ENCODE measurements at regions not wholly inside any gene's neighbourhood (a gene's known extent, or its start where the extent isn't known, plus 50 kb on each side); places are given as distances from the start of the nearest gene placed in this dataset.
"Not testable (repeated sequence)": the region's sequence is repeated elsewhere in the genome, so short reads cannot be mapped to it uniquely, and the experiment has no call there.

DNA sequence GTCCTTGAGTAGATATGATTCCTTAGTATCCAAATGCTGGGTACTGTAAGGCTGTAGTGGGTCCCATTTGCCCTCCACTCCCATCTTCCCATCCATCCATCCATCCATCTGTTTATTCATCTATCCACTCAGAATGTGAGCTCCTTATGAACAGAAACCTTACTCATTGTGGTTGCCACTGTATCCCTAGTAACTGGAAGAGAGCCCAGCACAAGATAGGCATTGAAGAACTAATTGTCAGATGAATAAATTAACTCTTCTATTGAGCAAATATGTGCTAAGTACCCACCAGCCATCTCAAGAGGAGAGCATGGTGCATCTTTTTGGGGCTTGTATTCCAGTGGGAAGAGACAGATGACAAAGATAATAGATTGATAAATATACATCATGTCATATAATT, 86.4 kb upstream of the SEZ6L start:
- no peak overlapping the region for H3K27ac ChIP-seq (ENCODE audit: low read length)
- H3K4me3 ChIP-seq (ENCODE audit: low read length) = no peak overlapping the region
- ATAC-seq (no peak), DNase-seq (no peak)
- no peaks in the 10 kb centered on the region for H3K9me3 ChIP-seq (ENCODE audit: control insufficient read depth, low read length)
- intact Hi-C loops (cut with DNase I) = loop anchor here in 1 of 4 donors (10.0 kb wide), 1 partner anchor 242 kb away; no protein-coding TSS in a partner anchor
- no peaks in the 10 kb centered on the region for H3K4me1 ChIP-seq (ENCODE audit: control insufficient read depth, insufficient read depth, low read length)
- H3K27me3 ChIP-seq (ENCODE audit: control insufficient read depth, insufficient read depth) = no peaks in the 10 kb centered on the region

- 4% methylated on average over 1 of the region's 1 CpG for WGBS
- H3K9me3 ChIP-seq (ENCODE audit: control insufficient read depth, low read length) = no peaks in the 10 kb centered on the region
- no peak overlapping the region for H3K4me3 ChIP-seq (ENCODE audit: low read length)
- no peak overlapping the region for H3K27ac ChIP-seq (ENCODE audit: low read length)
- DNase-seq = no peak
- intact Hi-C loops (cut with DNase I) = loop anchor here in 1 of 4 donors (10.0 kb wide), 1 partner anchor 238 kb away; no protein-coding TSS in a partner anchor
- no peaks in the 10 kb centered on the region for H3K27me3 ChIP-seq (ENCODE audit: control insufficient read depth, insufficient read depth)
- H3K4me1 ChIP-seq (ENCODE audit: control insufficient read depth, insufficient read depth, low read length) = no peaks in the 10 kb centered on the region
- ATAC-seq = no peak
Measured at GRCh38 chr22:26086359-26086758, 82.9 kb upstream of the SEZ6L start.

- intact Hi-C loops (cut with DNase I) = loop anchor here in 1 of 4 donors (10.0 kb wide), 1 partner anchor 237 kb away; no protein-coding TSS in a partner anchor
- Histone ChIP-seq H3K27ac (ENCODE audit: low read length) (no peak overlapping the region), H3K27me3 (ENCODE audit: control insufficient read depth, insufficient read depth) (no peaks in the 10 kb centered on the region), H3K4me1 (ENCODE audit: control insufficient read depth, insufficient read depth, low read length) (no peaks in the 10 kb centered on the region), H3K9me3 (ENCODE audit: control insufficient read depth, low read length) (no peaks in the 10 kb centered on the region), H3K4me3 (ENCODE audit: low read length) (no peak overlapping the region)
- ATAC-seq (no peak), DNase-seq (no peak)
- WGBS = 86% methylated on average over 8 of the region's 8 CpGs
Measured at GRCh38 chr22:26087816-26088215, 81.4 kb upstream of the SEZ6L start.

GRCh38 chr22:26090821-26091220, 78.4 kb upstream of the SEZ6L start:
- H3K27ac ChIP-seq (ENCODE audit: low read length) = no peak overlapping the region
- H3K27me3 ChIP-seq (ENCODE audit: control insufficient read depth, insufficient read depth) = no peaks in the 10 kb centered on the region
- intact Hi-C loops (cut with DNase I) = no loop called here
- DNase-seq = no peak
- WGBS = 71% methylated on average over 6 of the region's 6 CpGs
- H3K9me3 ChIP-seq (ENCODE audit: control insufficient read depth, low read length) = no peaks in the 10 kb centered on the region
- no peak for ATAC-seq
- no peak overlapping the region for H3K4me3 ChIP-seq (ENCODE audit: low read length)
- no peaks in the 10 kb centered on the region for H3K4me1 ChIP-seq (ENCODE audit: control insufficient read depth, insufficient read depth, low read length)

GRCh38 chr22:26094497-26094896, 74.8 kb upstream of the SEZ6L start:
- not testable (repeated sequence) for H3K27me3 ChIP-seq (ENCODE audit: control insufficient read depth, insufficient read depth)

DNA sequence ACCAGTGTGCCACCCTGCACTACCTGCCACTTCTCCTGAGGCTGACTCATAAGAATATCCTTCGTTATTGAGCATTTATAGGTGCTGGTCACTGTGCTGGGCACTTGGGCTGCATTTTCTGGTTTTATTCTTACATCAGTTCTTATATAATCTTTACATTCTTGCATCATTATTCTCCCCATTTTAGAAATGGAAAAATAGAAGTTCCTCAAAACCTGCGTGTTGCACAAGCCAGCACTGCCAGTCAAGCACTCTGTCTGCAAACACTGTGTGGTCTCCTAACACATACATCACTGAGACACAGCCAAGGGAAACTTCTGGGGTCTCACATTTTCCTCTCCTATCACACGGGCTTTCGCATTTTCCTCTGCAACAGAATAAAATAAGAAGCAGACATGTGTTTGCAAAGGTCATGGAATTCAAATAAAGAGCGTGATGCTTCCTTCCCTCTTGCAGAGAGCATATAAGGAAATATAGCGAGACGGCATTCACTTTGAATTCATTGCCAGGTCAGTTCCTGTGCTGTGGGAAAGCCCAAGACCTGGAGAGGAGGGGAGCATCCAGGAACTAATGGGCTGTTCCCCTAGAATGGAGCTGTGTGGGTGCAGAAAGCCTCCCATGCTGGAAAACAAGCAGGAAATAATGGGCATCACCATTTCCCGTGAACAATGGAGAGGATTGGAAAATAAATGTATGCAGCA, 73.9 kb upstream of the SEZ6L start:
- Histone ChIP-seq H3K4me1 (ENCODE audit: control insufficient read depth, insufficient read depth, low read length) (no peaks in the 10 kb centered on the region), H3K27me3 (ENCODE audit: control insufficient read depth, insufficient read depth) (no peaks in the 10 kb centered on the region), H3K4me3 (ENCODE audit: low read length) (no peak overlapping the region), H3K9me3 (ENCODE audit: control insufficient read depth, low read length) (no peaks in the 10 kb centered on the region), H3K27ac (ENCODE audit: low read length) (no peak overlapping the region)
- no peak for DNase-seq
- WGBS = 70% methylated on average over 8 of the region's 8 CpGs
- intact Hi-C loops (cut with DNase I) = no loop called here
- no peak for ATAC-seq

More at GRCh38 chr22:26094497-26094896, 74.8 kb upstream of the SEZ6L start:
- H3K9me3 ChIP-seq (ENCODE audit: control insufficient read depth, low read length); intact Hi-C loops (cut with DNase I); ATAC-seq; H3K4me3 ChIP-seq (ENCODE audit: low read length); DNase-seq; H3K4me1 ChIP-seq (ENCODE audit: control insufficient read depth, insufficient read depth, low read length); H3K27ac ChIP-seq (ENCODE audit: low read length): not testable (repeated sequence)
- 85% methylated on average over 7 of the region's 7 CpGs for WGBS

- ATAC-seq (no peak), DNase-seq (no peak)
- 89% methylated on average over 1 of the region's 1 CpG for WGBS
- intact Hi-C loops (cut with DNase I) = no loop called here
- no peak overlapping the region for H3K27ac ChIP-seq (ENCODE audit: low read length)
- H3K4me3 ChIP-seq (ENCODE audit: low read length) = no peak overlapping the region
- peaks cover under 1% of the 10 kb centered on the region for H3K27me3 ChIP-seq (ENCODE audit: control insufficient read depth, insufficient read depth)
- no peaks in the 10 kb centered on the region for H3K9me3 ChIP-seq (ENCODE audit: control insufficient read depth, low read length)
- no peaks in the 10 kb centered on the region for H3K4me1 ChIP-seq (ENCODE audit: control insufficient read depth, insufficient read depth, low read length)
Measured at GRCh38 chr22:26097411-26097810, 71.9 kb upstream of the SEZ6L start.

DNA sequence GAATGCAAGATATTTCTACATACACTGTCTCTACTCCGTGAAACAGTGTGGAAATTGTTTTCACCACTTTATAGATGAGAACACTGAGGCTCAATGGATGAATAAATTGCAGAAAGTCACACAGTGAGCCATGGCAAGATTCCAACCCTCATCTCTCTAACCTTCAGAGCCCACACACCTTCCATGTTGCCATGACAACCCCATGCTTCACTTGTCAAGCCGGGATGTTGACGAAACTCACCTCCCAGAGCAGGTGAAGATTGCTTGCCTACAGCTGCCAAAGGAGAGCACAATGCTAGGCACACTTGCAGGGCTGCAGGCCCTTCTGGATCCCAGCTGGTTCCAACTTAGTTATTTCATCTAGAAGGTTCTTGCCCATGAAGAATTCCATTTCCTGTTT, 71.4 kb upstream of the SEZ6L start:
- intact Hi-C loops (cut with DNase I) = no loop called here
- H3K27me3 ChIP-seq (ENCODE audit: control insufficient read depth, insufficient read depth) = peaks cover 2% of the 10 kb centered on the region
- no peak overlapping the region for H3K27ac ChIP-seq (ENCODE audit: low read length)
- 73% methylated on average over 3 of the region's 3 CpGs for WGBS
- H3K4me1 ChIP-seq (ENCODE audit: control insufficient read depth, insufficient read depth, low read length) = no peaks in the 10 kb centered on the region
- H3K9me3 ChIP-seq (ENCODE audit: control insufficient read depth, low read length) = no peaks in the 10 kb centered on the region
- ATAC-seq = no peak
- H3K4me3 ChIP-seq (ENCODE audit: low read length) = no peak overlapping the region
- DNase-seq = no peak

DNA sequence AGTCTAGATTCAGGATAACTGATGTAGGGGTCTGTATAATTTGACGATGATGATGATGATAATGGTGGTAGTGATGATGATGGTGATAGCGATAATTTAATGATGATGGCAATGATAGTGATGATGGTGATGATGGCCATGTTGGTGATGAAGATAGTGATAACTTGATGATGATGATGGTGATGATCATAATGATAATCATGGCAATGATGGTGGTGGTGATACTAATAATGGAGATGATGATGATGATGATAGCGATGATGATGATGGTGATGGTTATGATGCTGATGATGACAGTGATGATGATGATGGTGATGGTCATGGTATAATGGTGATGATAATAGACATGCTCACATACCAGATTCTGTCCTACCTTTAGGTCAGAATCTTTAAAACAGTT, 66.2 kb upstream of the SEZ6L start:
- 92% methylated on average over 3 of the region's 3 CpGs for WGBS

GRCh38 chr22:26106412-26106811, 62.9 kb upstream of the SEZ6L start:
- Histone ChIP-seq H3K27ac (ENCODE audit: low read length) (no peak overlapping the region), H3K4me3 (ENCODE audit: low read length) (no peak overlapping the region), H3K9me3 (ENCODE audit: control insufficient read depth, low read length) (no peaks in the 10 kb centered on the region), H3K4me1 (ENCODE audit: control insufficient read depth, insufficient read depth, low read length) (no peaks in the 10 kb centered on the region), H3K27me3 (ENCODE audit: control insufficient read depth, insufficient read depth) (peaks cover 4% of the 10 kb centered on the region)
- intact Hi-C loops (cut with DNase I) = no loop called here
- DNase-seq (no peak), ATAC-seq (no peak)

More for the DNA sequence above, 66.2 kb upstream of the SEZ6L start:
- Histone ChIP-seq H3K4me1 (ENCODE audit: control insufficient read depth, insufficient read depth, low read length) (no peaks in the 10 kb centered on the region), H3K9me3 (ENCODE audit: control insufficient read depth, low read length) (no peaks in the 10 kb centered on the region), H3K4me3 (ENCODE audit: low read length) (no peak overlapping the region), H3K27me3 (ENCODE audit: control insufficient read depth, insufficient read depth) (peaks cover 4% of the 10 kb centered on the region), H3K27ac (ENCODE audit: low read length) (no peak overlapping the region)
- intact Hi-C loops (cut with DNase I) = no loop called here
- DNase-seq = no peak
- no peak for ATAC-seq

- 65% methylated on average over 11 of the region's 11 CpGs for WGBS
- no peak for DNase-seq
- no peak overlapping the region for H3K4me3 ChIP-seq (ENCODE audit: low read length)
- H3K27me3 ChIP-seq (ENCODE audit: control insufficient read depth, insufficient read depth) = no peaks in the 10 kb centered on the region
- H3K4me1 ChIP-seq (ENCODE audit: control insufficient read depth, insufficient read depth, low read length) = no peaks in the 10 kb centered on the region
- H3K9me3 ChIP-seq (ENCODE audit: control insufficient read depth, low read length) = no peaks in the 10 kb centered on the region
- intact Hi-C loops (cut with DNase I) = no loop called here
- ATAC-seq = no peak
- no peak overlapping the region for H3K27ac ChIP-seq (ENCODE audit: low read length)
Measured at GRCh38 chr22:26109686-26110315, 59.5 kb upstream of the SEZ6L start.

Measured in right cardiac atrium (tissue), 5 donors.